ENCODE measurements at regions not wholly inside any gene's neighbourhood (a gene's known extent, or its start where the extent isn't known, plus 50 kb on each side); places are given as distances from the start of the nearest gene placed in this dataset.

DNA sequence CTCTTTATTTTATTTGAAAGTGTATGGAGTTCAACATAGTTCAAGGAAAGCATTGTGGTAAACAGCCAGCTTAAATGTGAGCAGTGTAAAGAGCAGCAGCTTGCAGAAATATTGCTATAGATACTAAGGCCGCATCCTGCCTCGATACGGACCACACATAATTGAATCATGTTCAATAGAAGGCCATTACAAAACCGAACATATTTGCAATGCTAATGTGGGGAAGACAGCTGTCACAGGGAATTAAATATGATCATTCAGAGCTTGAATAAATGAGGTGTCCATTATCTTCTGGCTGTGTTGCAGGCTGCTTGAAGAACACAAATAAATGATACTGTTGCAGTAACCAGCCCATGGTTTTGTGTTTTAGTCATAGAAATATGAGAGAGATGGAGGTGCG, 173.2 kb downstream of the BRMS1L start (continued):
- no peak for TF ChIP-seq JUND (IDR thresholded peaks at IDR 0.05)
- TF ChIP-seq GATA2 (CRISPR knock-in tag; IDR thresholded peaks at IDR 0.05) = no peak
- TF ChIP-seq MXI1 (IDR thresholded peaks at IDR 0.05; ENCODE audit: low read depth, low read length) = no peak

DNA sequence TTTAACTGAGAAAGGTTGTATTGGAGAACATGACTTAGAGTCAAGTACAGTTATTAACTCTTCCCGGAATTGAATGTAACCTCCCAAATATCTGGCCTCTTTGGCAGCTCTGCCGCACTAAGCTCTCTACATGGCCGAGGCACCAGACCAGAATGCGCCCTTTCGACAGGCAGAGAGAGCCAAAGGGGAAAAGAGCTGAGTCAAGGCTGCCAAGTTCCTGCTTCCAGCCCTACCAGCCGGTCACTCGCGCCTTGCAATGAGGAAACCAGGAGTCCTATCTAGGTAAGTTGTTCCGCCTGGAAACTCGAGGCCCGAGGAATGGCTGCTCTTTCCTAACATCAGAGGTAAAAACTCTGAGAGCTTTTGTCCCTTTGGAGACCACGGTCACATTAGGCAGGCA, 172.2 kb downstream of the BRMS1L start:
- Histone ChIP-seq H3K9me2 (no peaks in the 10 kb centered on the region), H2AFZ (ENCODE audit: low read depth) (no peak overlapping the region), H3K27ac (ENCODE audit: low read depth in 2 of 2, low read length in 1 of 2) (no peak overlapping the region), H3K36me3 (replicated peaks in 1 of 2; ENCODE audit: control insufficient read depth in 1 of 2, insufficient read depth in 2 of 2, low read length in 1 of 2) (no peaks in the 10 kb centered on the region), H3K9me3 (no peaks in the 10 kb centered on the region), H3F3A (replicated peaks; ENCODE audit: insufficient read depth) (no peaks in the 10 kb centered on the region), H3K9ac (no peak overlapping the region), H3K4me3 (ENCODE audit: low read depth in 2 of 2, low read length in 1 of 2) (no peak overlapping the region), H3K79me2 (ENCODE audit: insufficient read depth) (no peaks in the 10 kb centered on the region), H4K20me1 (ENCODE audit: insufficient read depth) (no peaks in the 10 kb centered on the region), H3K4me1 (ENCODE audit: control insufficient read depth in 1 of 2, insufficient read depth in 2 of 2, low read depth in 1 of 2, low read length in 1 of 2) (no peaks in the 10 kb centered on the region), H3K27me3 (ENCODE audit: insufficient read depth) (peaks cover 22% of the 10 kb centered on the region; the same call in 1 of the 2 replicates), H3K4me2 (no peak overlapping the region)
- DNase-seq = no peak
- WGBS (ENCODE audit: low lambda C conversion rate) = 43% methylated on average over 11 of the region's 12 CpGs
- TF ChIP-seq RFX5 (IDR thresholded peaks at IDR 0.05; ENCODE audit: low read length) (no peak), MEF2A (IDR thresholded peaks at IDR 0.05; ENCODE audit: borderline replicate concordance, low read depth) (no peak), CHD2 (IDR thresholded peaks at IDR 0.05; ENCODE audit: low read length, partially characterized antibody) (no peak), TCF12 (IDR thresholded peaks at IDR 0.05) (no peak), RXRA (IDR thresholded peaks at IDR 0.05; ENCODE audit: borderline replicate concordance, low read depth) (no peak), FOXM1 (IDR thresholded peaks at IDR 0.05; ENCODE audit: low read depth) (no peak), YY1 (IDR thresholded peaks at IDR 0.05; ENCODE audit: low read depth) (no peak), GABPA (IDR thresholded peaks at IDR 0.05; ENCODE audit: low read depth) (no peak), FOSL2 (IDR thresholded peaks at IDR 0.05; ENCODE audit: borderline replicate concordance, low read depth) (no peak), FOXJ3 (CRISPR knock-in tag; IDR thresholded peaks at IDR 0.05) (no peak), TEAD4 (IDR thresholded peaks at IDR 0.05; ENCODE audit: borderline replicate concordance, insufficient read depth) (no peak), EP300 (IDR thresholded peaks at IDR 0.05; ENCODE audit: borderline replicate concordance in 1 of 2, low read depth in 1 of 2, low read length in 1 of 2) (no peak)
- TF ChIP-seq, protein P1, sequence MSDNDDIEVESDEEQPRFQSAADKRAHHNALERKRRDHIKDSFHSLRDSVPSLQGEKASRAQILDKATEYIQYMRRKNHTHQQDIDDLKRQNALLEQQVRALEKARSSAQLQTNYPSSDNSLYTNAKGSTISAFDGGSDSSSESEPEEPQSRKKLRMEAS (IDR thresholded peaks at IDR 0.05; ENCODE audit: low read depth) = no peak
- TF ChIP-seq, protein P2, sequence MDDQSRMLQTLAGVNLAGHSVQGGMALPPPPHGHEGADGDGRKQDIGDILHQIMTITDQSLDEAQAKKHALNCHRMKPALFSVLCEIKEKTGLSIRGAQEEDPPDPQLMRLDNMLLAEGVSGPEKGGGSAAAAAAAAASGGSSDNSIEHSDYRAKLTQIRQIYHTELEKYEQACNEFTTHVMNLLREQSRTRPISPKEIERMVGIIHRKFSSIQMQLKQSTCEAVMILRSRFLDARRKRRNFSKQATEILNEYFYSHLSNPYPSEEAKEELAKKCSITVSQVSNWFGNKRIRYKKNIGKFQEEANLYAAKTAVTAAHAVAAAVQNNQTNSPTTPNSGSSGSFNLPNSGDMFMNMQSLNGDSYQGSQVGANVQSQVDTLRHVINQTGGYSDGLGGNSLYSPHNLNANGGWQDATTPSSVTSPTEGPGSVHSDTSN (IDR thresholded peaks at IDR 0.05) = no peak
- TF ChIP-seq, protein P3, sequence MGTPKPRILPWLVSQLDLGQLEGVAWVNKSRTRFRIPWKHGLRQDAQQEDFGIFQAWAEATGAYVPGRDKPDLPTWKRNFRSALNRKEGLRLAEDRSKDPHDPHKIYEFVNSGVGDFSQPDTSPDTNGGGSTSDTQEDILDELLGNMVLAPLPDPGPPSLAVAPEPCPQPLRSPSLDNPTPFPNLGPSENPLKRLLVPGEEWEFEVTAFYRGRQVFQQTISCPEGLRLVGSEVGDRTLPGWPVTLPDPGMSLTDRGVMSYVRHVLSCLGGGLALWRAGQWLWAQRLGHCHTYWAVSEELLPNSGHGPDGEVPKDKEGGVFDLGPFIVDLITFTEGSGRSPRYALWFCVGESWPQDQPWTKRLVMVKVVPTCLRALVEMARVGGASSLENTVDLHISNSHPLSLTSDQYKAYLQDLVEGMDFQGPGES (IDR thresholded peaks at IDR 0.05; ENCODE audit: low read depth, low read length) = no peak
- ChIA-PET POLR2A (no interaction called here), CTCF (no interaction called here)
